MM.1S (cell line): ENCODE measurements at regions not wholly inside any gene's neighbourhood (a gene's known extent, or its start where the extent isn't known, plus 50 kb on each side); places are given as distances from the start of the nearest gene placed in this dataset.

ENCODE experiments used
- DNase-seq: peaks from one replicate; pipeline ENCODE4 v3.0.0-alpha.2; 2015
- H2AFZ ChIP-seq: fragments of 300-600 bp; sonication (generic); 2 replicates; pipeline ENCODE4 v1.6.0; 2016; ENCODE audit warnings: antibody characterized with exemption, low read length
- H3F3A ChIP-seq: fragments of 300-600 bp; sonication (generic); 2 replicates; pipeline ENCODE4 v1.6.1; 2016; ENCODE audit warnings: mild to moderate bottlenecking, antibody characterized with exemption, low read length, moderate library complexity, mixed read lengths; ENCODE audit not compliant: insufficient read depth
- H3K27ac ChIP-seq: fragments of 300-600 bp; sonication (generic); 2 replicates; pipeline ENCODE4 v1.5.1; 2016; ENCODE audit warnings: mild to moderate bottlenecking, low read length
- H3K27me3 ChIP-seq: fragments of 300-600 bp; sonication (generic); replicated peaks from 2 replicates; pipeline ENCODE4 v1.6.0; 2016; ENCODE audit warnings: low read length; ENCODE audit not compliant: insufficient read depth
- H3K36me3 ChIP-seq: fragments of 300-600 bp; sonication (generic); replicated peaks from 2 replicates; pipeline ENCODE4 v1.6.1; 2016; ENCODE audit warnings: mild to moderate bottlenecking, low read length, mixed read lengths; ENCODE audit not compliant: insufficient read depth
- H3K4me1 ChIP-seq: fragments of 300-600 bp; sonication (generic); 2 replicates; pipeline ENCODE4 v1.6.1; 2016; ENCODE audit warnings: low read length, mixed read lengths
- H3K4me2 ChIP-seq: fragments of 300-600 bp; sonication (generic); 2 replicates; pipeline ENCODE4 v1.6.0; 2016; ENCODE audit warnings: low read depth, low read length
- H3K4me3 ChIP-seq: fragments of 300-600 bp; sonication (generic); 2 replicates; pipeline ENCODE4 v1.5.1; 2016; ENCODE audit warnings: low read length, mixed read lengths
- H3K79me2 ChIP-seq: fragments of 300-600 bp; sonication (generic); 2 replicates; pipeline ENCODE4 v1.6.1; 2016; ENCODE audit warnings: mixed run types, low read length, mixed read lengths
- H3K9ac ChIP-seq: fragments of 300-600 bp; sonication (generic); 2 replicates; pipeline ENCODE4 v1.6.1; 2016; ENCODE audit warnings: low read length, mixed read lengths
- H3K9me2 ChIP-seq: fragments of 300-600 bp; sonication (generic); replicated peaks from 2 replicates; pipeline ENCODE4 v1.6.1; 2016; ENCODE audit warnings: mild to moderate bottlenecking, low read length, mixed read lengths; ENCODE audit not compliant: insufficient read depth
- H3K9me3 ChIP-seq: fragments of 300-600 bp; sonication (generic); replicated peaks from 2 replicates; pipeline ENCODE4 v1.6.1; 2016; ENCODE audit warnings: mild to moderate bottlenecking, low read length, mixed read lengths; ENCODE audit not compliant: insufficient read depth
- H4K20me1 ChIP-seq: fragments of 300-600 bp; sonication (generic); 2 replicates; pipeline ENCODE4 v1.6.1; 2016; ENCODE audit warnings: mild to moderate bottlenecking, low read length, moderate library complexity, mixed read lengths; ENCODE audit not compliant: insufficient read depth
- CTCF ChIP-seq: fragments of 300-600 bp; sonication (generic); IDR thresholded peaks from 2 replicates; pipeline ENCODE4 v1.5.1; 2016; ENCODE audit warnings: antibody characterized with exemption, low read length, mixed read lengths
- EZH2 ChIP-seq: fragments of 300-600 bp; sonication (generic); optimal IDR thresholded peaks from 2 replicates; pipeline ENCODE3; 2017; ENCODE audit warnings: low read depth, mild to moderate bottlenecking, antibody characterized with exemption, low read length, mixed read lengths
- EZH2phosphoT487 ChIP-seq: fragments of 300-600 bp; sonication (generic); IDR thresholded peaks from 2 replicates; pipeline ENCODE4 v1.6.1; 2018; ENCODE audit warnings: antibody characterized with exemption, low read length

DNA sequence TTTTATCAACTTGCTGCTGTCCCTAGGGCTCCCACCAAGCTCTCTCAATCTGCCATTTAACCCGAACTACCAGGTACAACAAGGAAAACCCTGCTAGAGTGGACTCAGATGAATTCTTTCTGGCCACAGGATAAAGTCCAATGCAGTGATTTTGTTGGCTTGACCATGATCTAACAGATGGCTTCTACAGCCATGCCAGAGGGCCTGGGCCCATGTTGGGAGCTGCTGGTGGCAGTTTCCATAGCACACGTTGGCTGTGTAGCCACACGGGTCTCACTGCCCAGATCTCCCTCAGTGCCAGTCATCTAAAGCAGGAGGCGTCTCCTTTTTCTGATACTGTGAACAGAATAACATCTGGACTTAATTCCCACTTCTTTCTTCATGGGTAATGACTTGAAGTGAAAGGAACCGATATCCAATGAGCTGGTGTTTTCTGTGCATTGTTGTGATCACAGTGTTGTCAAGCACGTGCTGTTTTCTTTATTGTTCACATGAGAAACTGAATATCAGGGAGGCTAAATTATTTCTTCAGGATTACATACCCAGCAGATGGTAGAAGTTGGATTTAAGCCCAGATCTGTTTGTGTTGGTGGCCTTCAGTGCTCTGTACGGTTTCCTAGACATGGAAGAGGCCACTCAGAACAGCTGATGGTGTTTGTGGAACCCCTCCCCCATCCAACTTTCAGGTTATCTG lies 85.2 kb upstream of the CLCN4 start:
- Histone ChIP-seq H4K20me1 (no peaks in the 10 kb centered on the region), H3K4me1 (no peaks in the 10 kb centered on the region), H3K9me2 (no peaks in the 10 kb centered on the region), H3K4me3 (no peak overlapping the region), H3K4me2 (no peak overlapping the region), H2AFZ (no peak overlapping the region), H3K9me3 (no peaks in the 10 kb centered on the region), H3K79me2 (peaks cover 10% of the 10 kb centered on the region; the same call in 1 of the 2 replicates), H3K9ac (no peak overlapping the region), H3F3A (no peaks in the 10 kb centered on the region), H3K27me3 (no peaks in the 10 kb centered on the region), H3K27ac (no peak overlapping the region), H3K36me3 (no peaks in the 10 kb centered on the region)
- TF ChIP-seq EZH2 = no peak
- TF ChIP-seq CTCF = no peak
- TF ChIP-seq EZH2phosphoT487 = no peak
- no peak for DNase-seq

DNA sequence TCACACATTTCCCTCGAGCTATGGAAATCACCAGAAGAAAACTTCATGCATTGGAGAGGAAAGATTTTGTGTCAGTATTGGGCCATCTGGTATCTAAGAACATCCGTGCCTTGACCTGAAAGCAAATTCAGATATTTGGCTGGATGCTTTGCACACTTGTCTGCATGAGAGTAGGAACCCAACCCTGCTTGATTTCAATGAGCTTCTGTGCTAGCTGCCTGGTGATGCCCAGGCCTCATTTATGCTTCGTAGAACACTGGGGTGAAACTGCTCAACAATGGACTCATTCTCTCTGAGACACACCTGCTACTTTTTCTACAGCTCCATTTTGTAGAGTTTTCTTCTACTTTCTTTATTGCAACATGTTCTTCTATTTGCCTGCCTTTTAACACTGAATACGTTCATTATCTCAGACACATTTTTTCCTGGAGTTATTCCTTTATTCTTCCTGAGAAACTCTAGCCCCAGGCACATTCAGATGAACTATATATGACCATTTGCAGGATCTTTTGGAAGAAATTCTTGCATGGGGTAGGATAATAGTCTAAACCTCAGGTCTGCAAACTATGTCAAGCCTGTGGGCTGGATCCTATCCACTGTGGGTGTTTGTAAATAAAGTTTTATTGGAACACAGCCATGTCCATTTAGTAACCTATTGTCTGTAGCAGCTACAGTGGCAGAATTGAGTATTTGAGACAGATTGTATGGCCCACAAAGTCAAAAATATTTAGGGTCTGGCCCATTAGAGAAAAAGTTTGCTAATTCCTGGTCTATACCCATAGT lies 83.8 kb upstream of the CLCN4 start:
- Histone ChIP-seq H3K79me2 (peaks cover 10% of the 10 kb centered on the region; the same call in 1 of the 2 replicates), H3K9me3 (no peaks in the 10 kb centered on the region), H3K4me1 (no peaks in the 10 kb centered on the region), H3K27me3 (no peaks in the 10 kb centered on the region), H2AFZ (no peak overlapping the region), H4K20me1 (no peaks in the 10 kb centered on the region), H3K4me3 (no peak overlapping the region), H3K27ac (no peak overlapping the region), H3K4me2 (no peak overlapping the region), H3F3A (no peaks in the 10 kb centered on the region), H3K9me2 (no peaks in the 10 kb centered on the region), H3K9ac (no peak overlapping the region), H3K36me3 (no peaks in the 10 kb centered on the region)
- TF ChIP-seq EZH2 (no peak), EZH2phosphoT487 (no peak), CTCF (no peak)
- DNase-seq = no peak

DNA sequence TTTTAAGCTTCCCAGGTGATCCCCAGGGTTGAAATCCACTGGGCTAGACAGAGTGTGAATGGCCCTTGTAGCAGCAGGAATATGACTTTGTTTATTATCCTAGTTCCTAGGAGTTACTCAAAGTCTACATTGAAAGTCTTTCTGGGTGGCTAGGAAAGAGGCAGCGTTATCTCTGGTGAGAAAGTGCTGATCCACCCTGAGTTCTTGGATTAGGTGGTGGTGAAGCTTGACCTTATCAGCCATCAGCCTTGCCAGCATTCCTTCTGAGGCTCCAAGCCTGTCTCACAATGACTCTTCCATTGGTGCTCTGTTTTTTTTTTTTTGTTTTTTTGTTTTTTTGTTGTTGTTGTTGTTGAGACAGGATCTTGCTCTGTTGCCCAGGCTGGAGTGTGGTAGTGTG lies 83.1 kb upstream of the CLCN4 start:
- no peaks in the 10 kb centered on the region for H3K36me3 ChIP-seq
- H3K9me2 ChIP-seq = no peaks in the 10 kb centered on the region
- H2AFZ ChIP-seq = no peak overlapping the region
- no peaks in the 10 kb centered on the region for H3K27me3 ChIP-seq
- no peak overlapping the region for H3K9ac ChIP-seq
- TF ChIP-seq CTCF (no peak), EZH2phosphoT487 (no peak), EZH2 (no peak)
- H3K4me1 ChIP-seq = no peaks in the 10 kb centered on the region
- H3K4me3 ChIP-seq = no peak overlapping the region
- no peak overlapping the region for H3K4me2 ChIP-seq
- peaks cover 10% of the 10 kb centered on the region; the same call in 1 of the 2 replicates for H3K79me2 ChIP-seq
- H3K27ac ChIP-seq = no peak overlapping the region
- no peaks in the 10 kb centered on the region for H3F3A ChIP-seq
- no peaks in the 10 kb centered on the region for H4K20me1 ChIP-seq
- no peaks in the 10 kb centered on the region for H3K9me3 ChIP-seq
- no peak for DNase-seq
